RWPE1 (cell line): ENCODE measurements at regions not wholly inside any gene's neighbourhood (a gene's known extent, or its start where the extent isn't known, plus 50 kb on each side); places are given as distances from the start of the nearest gene placed in this dataset.

Experiments used
- CTCF ChIA-PET: fragments of 350-600 bp; sonication (Branson Sonifier 250); formaldehyde crosslinking; extraction: SDS; loops from one replicate; lab custom pipeline; 2021; lab: Yijun Ruan, JAX
- POLR2A ChIA-PET: fragments of 400-600 bp; formaldehyde crosslinking; extraction: SDS; loops from one replicate; lab custom pipeline; 2020; ENCODE audit warnings: antibody characterized with exemption; ENCODE audit not compliant: low non-redundant PET; lab: Yijun Ruan, JAX
- DNase-seq: peaks from one replicate; pipeline ENCODE4 v3.0.0; 2012; ENCODE audit warnings: low spot score
- H3K27ac ChIP-seq: fragments of 450-650 bp; 2 replicates; pipeline ENCODE4 v1.5.1; 2017
- CTCF ChIP-seq: fragments of 450-650 bp; conservative IDR thresholded peaks from 2 replicates; pipeline ENCODE4 v1.5.1; 2017; ENCODE audit warnings: low read depth, mild to moderate bottlenecking

GRCh38 chr15:80323285-80323684 lies 71.3 kb upstream of the CTXND1 start:
- DNase-seq: no peak
- ChIA-PET CTCF (interaction anchor here (0.6 to 0.7 kb wide), 2 partner anchors 574 to 833 kb away, joined by 3 to 5 read pairs; no protein-coding TSS in a partner anchor), POLR2A (no interaction called here)

GRCh38 chr15:80324545-80325080 lies 72.6 kb upstream of the CTXND1 start:
- TF ChIP-seq CTCF: no peak
- CTCF ChIA-PET: no interaction called here
- no peak overlapping the region for H3K27ac ChIP-seq
- POLR2A ChIA-PET: no interaction called here
- no peak for DNase-seq

More at GRCh38 chr15:80323285-80323684, 71.3 kb upstream of the CTXND1 start:
- no peak overlapping the region for H3K27ac ChIP-seq
- TF ChIP-seq CTCF: no peak

GRCh38 chr15:80325206-80325605 lies 73.2 kb upstream of the CTXND1 start:
- no peak for DNase-seq
- TF ChIP-seq CTCF: no peak
- no peak overlapping the region for H3K27ac ChIP-seq
- ChIA-PET POLR2A (no interaction called here), CTCF (no interaction called here)

GRCh38 chr15:80326270-80326669 lies 74.3 kb upstream of the CTXND1 start:
- CTCF ChIA-PET: interaction anchor here (0.7 to 1.4 kb wide), 2 partner anchors 9 to 1152 kb away, joined by 3 to 4 read pairs; no protein-coding TSS in a partner anchor
- no peak for TF ChIP-seq CTCF
- no peak for DNase-seq
- H3K27ac ChIP-seq: no peak overlapping the region
- POLR2A ChIA-PET: no interaction called here

- ChIA-PET POLR2A (no interaction called here), CTCF (no interaction called here)
- no peak for TF ChIP-seq CTCF
- H3K27ac ChIP-seq: no peak overlapping the region
- DNase-seq: no peak
Observed at GRCh38 chr15:80328496-80328895, 75.7 kb upstream of the ARNT2 start.

GRCh38 chr15:80331886-80332406 lies 72.2 kb upstream of the ARNT2 start:
- TF ChIP-seq CTCF: no peak
- no peak for DNase-seq
- CTCF ChIA-PET: no interaction called here
- POLR2A ChIA-PET: no interaction called here
- no peak overlapping the region for H3K27ac ChIP-seq
